WTC11 (cell line): ENCODE measurements at regions not wholly inside any gene's neighbourhood (a gene's known extent, or its start where the extent isn't known, plus 50 kb on each side); places are given as distances from the start of the nearest gene placed in this dataset.

Source experiments
- ATF3 ChIP-seq: sonication (generic); formaldehyde crosslinking; conservative IDR thresholded peaks from 2 replicates; pipeline ENCODE4 v1.8.1; 2022; ENCODE audit warnings: mild to moderate bottlenecking, missing genetic modification reagents
- ESRRA ChIP-seq: sonication (generic); formaldehyde crosslinking; IDR thresholded peaks from 2 replicates; pipeline ENCODE4 v1.8.1; 2022; ENCODE audit warnings: mild to moderate bottlenecking, missing genetic modification reagents, borderline replicate concordance
- FOXK1 ChIP-seq: sonication (generic); formaldehyde crosslinking; IDR thresholded peaks from 2 replicates; pipeline ENCODE4 v1.8.0; 2022; ENCODE audit warnings: mild to moderate bottlenecking, moderate library complexity, missing genetic modification reagents
- NFYB ChIP-seq: sonication (generic); formaldehyde crosslinking; conservative IDR thresholded peaks from 2 replicates; pipeline ENCODE4 v1.8.0; 2022; ENCODE audit warnings: low read depth, missing genetic modification reagents
- NR2C2 ChIP-seq: sonication (generic); formaldehyde crosslinking; IDR thresholded peaks from 2 replicates; pipeline ENCODE4 v1.8.0; 2022; ENCODE audit warnings: mild to moderate bottlenecking, missing genetic modification reagents
- SMAD3 ChIP-seq: sonication (generic); formaldehyde crosslinking; IDR thresholded peaks from 2 replicates; pipeline ENCODE4 v1.8.0; 2022; ENCODE audit warnings: missing genetic modification reagents, mild to moderate bottlenecking, borderline replicate concordance
- SMAD4 ChIP-seq: sonication (generic); formaldehyde crosslinking; IDR thresholded peaks from 2 replicates; pipeline ENCODE4 v1.8.0; 2022; ENCODE audit warnings: mild to moderate bottlenecking, missing genetic modification reagents
- TEAD4 ChIP-seq: sonication (generic); formaldehyde crosslinking; IDR thresholded peaks from 2 replicates; pipeline ENCODE4 v1.8.0; 2022; ENCODE audit warnings: mild to moderate bottlenecking, missing genetic modification reagents
- ZBTB21 ChIP-seq: sonication (generic); formaldehyde crosslinking; IDR thresholded peaks from 2 replicates; pipeline ENCODE4 v1.8.1; 2023; ENCODE audit warnings: mild to moderate bottlenecking, missing genetic modification reagents, borderline replicate concordance
- TF ChIP-seq, protein P1 (sequence below): fragments of 200-600 bp; IDR thresholded peaks from 2 replicates; pipeline ENCODE4 v1.8.0; 2022; ENCODE audit warnings: antibody characterized with exemption
- TF ChIP-seq, protein P2 (sequence below): sonication (generic); formaldehyde crosslinking; IDR thresholded peaks from 2 replicates; pipeline ENCODE4 v1.8.1; 2023; ENCODE audit warnings: mild to moderate bottlenecking, missing genetic modification reagents
- TF ChIP-seq, protein P3 (sequence below): sonication (generic); formaldehyde crosslinking; IDR thresholded peaks from 2 replicates; pipeline ENCODE4 v1.8.1; 2023; ENCODE audit warnings: mild to moderate bottlenecking, missing genetic modification reagents

- TF ChIP-seq, protein P1, sequence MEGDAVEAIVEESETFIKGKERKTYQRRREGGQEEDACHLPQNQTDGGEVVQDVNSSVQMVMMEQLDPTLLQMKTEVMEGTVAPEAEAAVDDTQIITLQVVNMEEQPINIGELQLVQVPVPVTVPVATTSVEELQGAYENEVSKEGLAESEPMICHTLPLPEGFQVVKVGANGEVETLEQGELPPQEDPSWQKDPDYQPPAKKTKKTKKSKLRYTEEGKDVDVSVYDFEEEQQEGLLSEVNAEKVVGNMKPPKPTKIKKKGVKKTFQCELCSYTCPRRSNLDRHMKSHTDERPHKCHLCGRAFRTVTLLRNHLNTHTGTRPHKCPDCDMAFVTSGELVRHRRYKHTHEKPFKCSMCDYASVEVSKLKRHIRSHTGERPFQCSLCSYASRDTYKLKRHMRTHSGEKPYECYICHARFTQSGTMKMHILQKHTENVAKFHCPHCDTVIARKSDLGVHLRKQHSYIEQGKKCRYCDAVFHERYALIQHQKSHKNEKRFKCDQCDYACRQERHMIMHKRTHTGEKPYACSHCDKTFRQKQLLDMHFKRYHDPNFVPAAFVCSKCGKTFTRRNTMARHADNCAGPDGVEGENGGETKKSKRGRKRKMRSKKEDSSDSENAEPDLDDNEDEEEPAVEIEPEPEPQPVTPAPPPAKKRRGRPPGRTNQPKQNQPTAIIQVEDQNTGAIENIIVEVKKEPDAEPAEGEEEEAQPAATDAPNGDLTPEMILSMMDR: no peak
- TF ChIP-seq ATF3: no peak
- TF ChIP-seq ESRRA: no peak
- TF ChIP-seq NR2C2 (CRISPR knock-in tag): no peak
- no peak for TF ChIP-seq SMAD4
- TF ChIP-seq, protein P2, sequence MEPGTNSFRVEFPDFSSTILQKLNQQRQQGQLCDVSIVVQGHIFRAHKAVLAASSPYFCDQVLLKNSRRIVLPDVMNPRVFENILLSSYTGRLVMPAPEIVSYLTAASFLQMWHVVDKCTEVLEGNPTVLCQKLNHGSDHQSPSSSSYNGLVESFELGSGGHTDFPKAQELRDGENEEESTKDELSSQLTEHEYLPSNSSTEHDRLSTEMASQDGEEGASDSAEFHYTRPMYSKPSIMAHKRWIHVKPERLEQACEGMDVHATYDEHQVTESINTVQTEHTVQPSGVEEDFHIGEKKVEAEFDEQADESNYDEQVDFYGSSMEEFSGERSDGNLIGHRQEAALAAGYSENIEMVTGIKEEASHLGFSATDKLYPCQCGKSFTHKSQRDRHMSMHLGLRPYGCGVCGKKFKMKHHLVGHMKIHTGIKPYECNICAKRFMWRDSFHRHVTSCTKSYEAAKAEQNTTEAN (CRISPR knock-in tag): no peak
- TF ChIP-seq, protein P3, sequence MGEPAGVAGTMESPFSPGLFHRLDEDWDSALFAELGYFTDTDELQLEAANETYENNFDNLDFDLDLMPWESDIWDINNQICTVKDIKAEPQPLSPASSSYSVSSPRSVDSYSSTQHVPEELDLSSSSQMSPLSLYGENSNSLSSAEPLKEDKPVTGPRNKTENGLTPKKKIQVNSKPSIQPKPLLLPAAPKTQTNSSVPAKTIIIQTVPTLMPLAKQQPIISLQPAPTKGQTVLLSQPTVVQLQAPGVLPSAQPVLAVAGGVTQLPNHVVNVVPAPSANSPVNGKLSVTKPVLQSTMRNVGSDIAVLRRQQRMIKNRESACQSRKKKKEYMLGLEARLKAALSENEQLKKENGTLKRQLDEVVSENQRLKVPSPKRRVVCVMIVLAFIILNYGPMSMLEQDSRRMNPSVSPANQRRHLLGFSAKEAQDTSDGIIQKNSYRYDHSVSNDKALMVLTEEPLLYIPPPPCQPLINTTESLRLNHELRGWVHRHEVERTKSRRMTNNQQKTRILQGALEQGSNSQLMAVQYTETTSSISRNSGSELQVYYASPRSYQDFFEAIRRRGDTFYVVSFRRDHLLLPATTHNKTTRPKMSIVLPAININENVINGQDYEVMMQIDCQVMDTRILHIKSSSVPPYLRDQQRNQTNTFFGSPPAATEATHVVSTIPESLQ (CRISPR knock-in tag): no peak
- TF ChIP-seq FOXK1: no peak
- TF ChIP-seq TEAD4: no peak
- TF ChIP-seq SMAD3 (CRISPR knock-in tag): no peak
- TF ChIP-seq NFYB (CRISPR knock-in tag): no peak
- no peak for TF ChIP-seq ZBTB21 (CRISPR knock-in tag)
These were observed 573.7 kb upstream of the NXPH2 start for GRCh38 chr2:139353874-139354273.
